Activated CD4-positive, CD25-positive, alpha-beta regulatory T cell (primary cell): ENCODE measurements at regions not wholly inside any gene's neighbourhood (a gene's known extent, or its start where the extent isn't known, plus 50 kb on each side); places are given as distances from the start of the nearest gene placed in this dataset.
"Not testable (repeated sequence)": the region's sequence is repeated elsewhere in the genome, so short reads cannot be mapped to it uniquely, and the experiment has no call there.

Experiments used
- DNase-seq, 4 experiments: peaks; one replicate each; lab custom pipeline; 2025; lab: John Stamatoyannopoulos, UW

GRCh38 chr2:145749556-145749955 lies 1229.6 kb upstream of the ZEB2 start:
- DNase-seq = no peak

- no peak for DNase-seq
Observed at GRCh38 chr2:145748927-145749326, 1229.0 kb upstream of the ZEB2 start.

- DNase-seq = no peak
Observed at GRCh38 chr2:145747715-145748114, 1227.8 kb upstream of the ZEB2 start.

- not testable (repeated sequence) for DNase-seq
Observed at GRCh38 chr2:145745387-145745721, 1225.4 kb upstream of the ZEB2 start.

GRCh38 chr2:145744541-145745386 lies 1224.8 kb upstream of the ZEB2 start:
- DNase-seq = no peak

GRCh38 chr2:145743011-145743410 lies 1223.1 kb upstream of the ZEB2 start:
- DNase-seq = no peak

GRCh38 chr2:145741636-145742035 lies 1221.7 kb upstream of the ZEB2 start:
- no peak for DNase-seq

GRCh38 chr2:145741181-145741580 lies 1221.3 kb upstream of the ZEB2 start:
- DNase-seq = no peak

- no peak for DNase-seq
Observed at GRCh38 chr2:145740302-145740701, 1220.4 kb upstream of the ZEB2 start.

GRCh38 chr2:145739681-145740080 lies 1219.8 kb upstream of the ZEB2 start:
- DNase-seq = no peak

GRCh38 chr2:145736871-145737270 lies 1217.0 kb upstream of the ZEB2 start:
- no peak for DNase-seq

- DNase-seq = no peak
Observed at GRCh38 chr2:145731467-145731866, 1211.5 kb upstream of the ZEB2 start.

GRCh38 chr2:145729993-145730770 lies 1210.3 kb upstream of the ZEB2 start:
- DNase-seq = no peak

GRCh38 chr2:145729481-145729880 lies 1209.6 kb upstream of the ZEB2 start:
- no peak for DNase-seq

- DNase-seq = no peak
Observed at GRCh38 chr2:145728511-145728910, 1208.6 kb upstream of the ZEB2 start.

GRCh38 chr2:145725876-145726275 lies 1206.0 kb upstream of the ZEB2 start:
- DNase-seq = no peak

GRCh38 chr2:145724311-145724898 lies 1204.5 kb upstream of the ZEB2 start:
- no peak for DNase-seq

- DNase-seq = no peak
Observed at GRCh38 chr2:145723872-145724271, 1204.0 kb upstream of the ZEB2 start.

GRCh38 chr2:145721681-145722080 lies 1201.8 kb upstream of the ZEB2 start:
- DNase-seq = no peak

GRCh38 chr2:145715601-145716000 lies 1195.7 kb upstream of the ZEB2 start:
- no peak for DNase-seq

- DNase-seq = no peak
Observed at GRCh38 chr2:145710303-145710702, 1190.4 kb upstream of the ZEB2 start.

GRCh38 chr2:145702305-145702704 lies 1182.4 kb upstream of the ZEB2 start:
- DNase-seq = no peak

GRCh38 chr2:145692971-145693478 lies 1173.1 kb upstream of the ZEB2 start:
- DNase-seq = no peak
